Ovary (tissue), 7 donors: ENCODE measurements at regions not wholly inside any gene's neighbourhood (a gene's known extent, or its start where the extent isn't known, plus 50 kb on each side); places are given as distances from the start of the nearest gene placed in this dataset.

ENCODE experiments used
- DNase-seq, 5 donors: peaks; one replicate each; pipeline ENCODE4 v3.0.0-alpha.2; 2019 to 2020
- H3K27ac ChIP-seq, 2 donors: fragments of 200-600 bp; one replicate each; pipeline versions ENCODE4 v1.5.1 to v1.8.0; 2019 to 2022
- H3K27me3 ChIP-seq: fragments of 200-600 bp; one replicate; pipeline ENCODE4 v1.8.0; 2022
- H3K36me3 ChIP-seq: fragments of 200-600 bp; sonication (generic); one replicate; pipeline ENCODE4 v1.5.1; 2019
- H3K4me1 ChIP-seq: one replicate; pipeline ENCODE4 v1.8.1; 2013; ENCODE audit warnings: mild to moderate bottlenecking, moderate library complexity; ENCODE audit not compliant: insufficient read depth
- H3K4me3 ChIP-seq: fragments of 200-600 bp; sonication (generic); one replicate; pipeline ENCODE4 v1.5.1; 2017
- H3K9me3 ChIP-seq, 2 donors: fragments of 200-600 bp in 1 of 2; sonication (generic) in 1 of 2; one replicate each; pipeline versions ENCODE4 v1.5.1 to v1.8.1; 2013 to 2019; ENCODE audit warnings: mild to moderate bottlenecking in 1 of 2, moderate library complexity in 1 of 2
- EP300 ChIP-seq: sonication (generic); formaldehyde crosslinking; IDR thresholded peaks from one replicate; pipeline ENCODE4 v1.6.1; 2017; ENCODE audit warnings: antibody characterized with exemption
- POLR2A ChIP-seq: fragments of 450-650 bp; IDR thresholded peaks from one replicate; pipeline ENCODE4 v1.6.1; 2017; ENCODE audit warnings: antibody characterized with exemption, mild to moderate bottlenecking, moderate library complexity
- WGBS, 3 donors: extraction: QIAGEN DNeasy Blood & Tissue Kit in 1 of 3; methylation state at CpG; one replicate each; pipeline versions ENCODE4 v1.1.5 to v1.1.7; 2013 to 2017; 5-methylcytosine and 5-hydroxymethylcytosine counted together
- intact Hi-C, 4 donors: fragments of 100-400 bp; cut with DNase I; formaldehyde crosslinking; loops; one replicate each; pipeline versions ENCODE4 v1.11.0 to v1.15.1; 2022 to 2023
- TF ChIP-seq, protein P1 (sequence below), 3 donors: fragments of 450-650 bp in 2 of 3; fragments of 200-600 bp in 1 of 3; IDR thresholded peaks; one replicate each; pipeline versions ENCODE4 v1.5.1 to v1.8.0; 2016 to 2022; ENCODE audit warnings: antibody characterized with exemption in 3 of 3, mild to moderate bottlenecking in 1 of 3
- donor health status: DM: no; HTN: no; CAD: no; lungs with moderate emphysema.
- donor health status: DM: no; HTN: no; CAD: no.
- donor health status: Bipolar disorder and iron deficiency.
- donor health status: DM: no; HTN: no; CAD: no.
- donor health status: DM: yes; HTN: yes; CAD: no.

- Histone ChIP-seq H3K27ac (no peak overlapping the region), H3K27me3 (no peaks in the 10 kb centered on the region), H3K4me1 (no peaks in the 10 kb centered on the region), H3K4me3 (no peak overlapping the region), H3K36me3 (no peaks in the 10 kb centered on the region), H3K9me3 (no peaks in the 10 kb centered on the region)
- intact Hi-C loops = no loop called here
- WGBS, 3 donors = 71 to 85% (median 78%) methylated on average over 2 of the region's 2 CpGs
- DNase-seq = no peak
- TF ChIP-seq POLR2A (no peak), EP300 (no peak)
- TF ChIP-seq, protein P1, sequence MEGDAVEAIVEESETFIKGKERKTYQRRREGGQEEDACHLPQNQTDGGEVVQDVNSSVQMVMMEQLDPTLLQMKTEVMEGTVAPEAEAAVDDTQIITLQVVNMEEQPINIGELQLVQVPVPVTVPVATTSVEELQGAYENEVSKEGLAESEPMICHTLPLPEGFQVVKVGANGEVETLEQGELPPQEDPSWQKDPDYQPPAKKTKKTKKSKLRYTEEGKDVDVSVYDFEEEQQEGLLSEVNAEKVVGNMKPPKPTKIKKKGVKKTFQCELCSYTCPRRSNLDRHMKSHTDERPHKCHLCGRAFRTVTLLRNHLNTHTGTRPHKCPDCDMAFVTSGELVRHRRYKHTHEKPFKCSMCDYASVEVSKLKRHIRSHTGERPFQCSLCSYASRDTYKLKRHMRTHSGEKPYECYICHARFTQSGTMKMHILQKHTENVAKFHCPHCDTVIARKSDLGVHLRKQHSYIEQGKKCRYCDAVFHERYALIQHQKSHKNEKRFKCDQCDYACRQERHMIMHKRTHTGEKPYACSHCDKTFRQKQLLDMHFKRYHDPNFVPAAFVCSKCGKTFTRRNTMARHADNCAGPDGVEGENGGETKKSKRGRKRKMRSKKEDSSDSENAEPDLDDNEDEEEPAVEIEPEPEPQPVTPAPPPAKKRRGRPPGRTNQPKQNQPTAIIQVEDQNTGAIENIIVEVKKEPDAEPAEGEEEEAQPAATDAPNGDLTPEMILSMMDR (IDR thresholded peaks at IDR 0.05) = no peak
These were observed 703.2 kb upstream of the CCDC54 start for GRCh38 chr3:106673926-106674569.

DNA sequence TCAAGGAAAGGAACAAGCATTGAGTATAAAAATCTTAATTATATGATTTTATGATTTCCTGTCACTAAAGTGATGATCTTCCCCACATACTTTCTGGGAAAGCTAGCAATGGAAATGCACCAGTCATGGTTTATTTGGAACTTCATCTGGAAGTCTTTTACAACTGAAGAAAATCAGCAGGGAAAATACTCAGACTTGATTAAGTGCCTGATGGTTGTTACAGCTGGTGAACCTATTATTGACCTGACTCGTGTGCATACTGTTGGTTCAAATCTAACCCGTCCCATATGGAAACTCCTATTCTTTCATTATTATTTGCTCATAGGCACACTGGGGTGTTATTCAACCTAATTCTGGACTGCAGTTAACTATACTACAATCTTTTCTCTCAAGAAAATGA lies 701.8 kb upstream of the CCDC54 start:
- no peaks in the 10 kb centered on the region for H3K27me3 ChIP-seq
- H3K4me3 ChIP-seq = no peak overlapping the region
- H3K36me3 ChIP-seq = no peaks in the 10 kb centered on the region
- no peak overlapping the region for H3K27ac ChIP-seq
- TF ChIP-seq EP300 (no peak), POLR2A (no peak)
- TF ChIP-seq, protein P1 (IDR thresholded peaks at IDR 0.05) = no peak
- no peaks in the 10 kb centered on the region for H3K4me1 ChIP-seq
- 86 to 88% (median 88%) methylated on average over 2 of the region's 2 CpGs for WGBS, 3 donors
- no peaks in the 10 kb centered on the region for H3K9me3 ChIP-seq
- DNase-seq = no peak
- intact Hi-C loops = no loop called here

GRCh38 chr3:106678657-106679390 lies 698.4 kb upstream of the CCDC54 start:
- TF ChIP-seq, protein P1 (IDR thresholded peaks at IDR 0.05) = no peak
- no peak for TF ChIP-seq POLR2A
- Histone ChIP-seq H3K4me3 (no peak overlapping the region), H3K4me1 (no peaks in the 10 kb centered on the region), H3K9me3 (no peaks in the 10 kb centered on the region), H3K27ac (no peak overlapping the region), H3K36me3 (no peaks in the 10 kb centered on the region), H3K27me3 (no peaks in the 10 kb centered on the region)
- DNase-seq = no peak
- intact Hi-C loops = no loop called here
- 88 to 92% (median 91%) methylated on average over 12 of the region's 12 CpGs for WGBS, 3 donors

GRCh38 chr3:106683953-106684620 lies 693.2 kb upstream of the CCDC54 start:
- Histone ChIP-seq H3K36me3 (no peaks in the 10 kb centered on the region), H3K4me1 (no peaks in the 10 kb centered on the region), H3K4me3 (no peak overlapping the region), H3K27me3 (no peaks in the 10 kb centered on the region), H3K27ac (no peak overlapping the region), H3K9me3 (no peaks in the 10 kb centered on the region)
- intact Hi-C loops = no loop called here
- DNase-seq = no peak
- TF ChIP-seq, protein P1 (IDR thresholded peaks at IDR 0.05) = no peak
- no peak for TF ChIP-seq EP300
- TF ChIP-seq POLR2A = no peak
